ENCODE measurements at regions not wholly inside any gene's neighbourhood (a gene's known extent, or its start where the extent isn't known, plus 50 kb on each side); places are given as distances from the start of the nearest gene placed in this dataset.

DNA sequence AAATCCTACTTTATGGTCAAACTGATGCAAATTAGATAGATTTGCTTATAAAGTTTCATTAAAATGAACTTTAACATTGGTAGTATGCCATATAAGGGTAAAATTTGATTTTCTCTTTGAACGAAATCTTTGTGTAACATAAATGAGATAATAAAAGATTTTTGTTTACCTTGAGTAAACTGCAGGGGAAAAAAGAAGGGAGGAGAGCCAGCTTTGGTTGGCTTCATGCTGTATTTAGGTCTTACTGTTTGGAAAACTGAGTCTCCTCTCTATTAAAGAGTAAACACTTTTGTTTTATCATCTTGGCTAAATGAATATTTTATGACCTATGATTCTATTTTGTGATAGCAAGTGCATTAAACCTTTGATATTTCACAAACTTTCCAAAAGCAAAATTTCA, 267.6 kb downstream of the IPO8 start:
- no peak for DNase-seq

GRCh38 chr12:30427555-30427954, 268.1 kb downstream of the IPO8 start:
- DNase-seq, result no peak

- DNase-seq, result no peak
Observed at GRCh38 chr12:30425445-30425844, 270.2 kb downstream of the IPO8 start.

DNA sequence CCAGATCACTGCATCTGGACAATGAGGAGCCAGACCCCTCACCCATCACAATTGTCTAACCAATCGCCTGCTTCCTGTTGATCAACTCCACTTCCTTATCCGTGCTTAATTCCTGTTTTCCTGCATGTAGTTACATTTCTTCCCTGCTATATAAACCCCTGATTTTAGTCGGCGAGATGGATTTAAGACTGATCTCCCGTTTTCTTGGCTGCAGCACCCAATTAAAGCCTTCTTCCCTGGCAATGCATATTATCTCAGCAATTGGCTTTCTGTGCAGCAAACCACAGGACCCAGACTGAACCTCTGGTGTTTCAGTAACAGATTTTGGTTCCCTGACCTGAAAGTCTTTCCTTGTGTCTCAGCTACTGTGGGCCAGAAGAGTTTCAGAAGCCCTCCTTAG, 272.3 kb downstream of the IPO8 start:
- no peak for DNase-seq

- DNase-seq, result no peak
Observed at GRCh38 chr12:30422844-30423243, 272.8 kb downstream of the IPO8 start.

DNA sequence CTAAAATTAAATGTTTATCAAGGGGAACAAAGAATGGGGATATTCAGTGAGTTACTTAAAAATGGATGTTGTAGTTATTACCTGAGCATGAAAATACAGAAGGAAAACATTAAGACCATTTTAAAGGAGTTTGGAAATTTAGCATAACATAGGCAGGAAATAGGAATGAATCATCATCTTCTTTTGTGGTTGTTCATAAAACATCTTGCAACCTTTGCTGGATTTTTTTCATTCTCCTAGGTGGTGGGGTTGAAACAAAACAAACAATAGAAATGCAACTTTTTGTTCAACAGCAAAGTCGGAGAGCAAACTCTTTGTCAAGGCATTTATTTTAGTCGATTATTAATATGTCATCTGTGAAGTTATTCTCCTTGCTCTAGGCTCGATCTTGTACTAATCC, 275.1 kb downstream of the IPO8 start:
- DNase-seq, result no peak

GRCh38 chr12:30417697-30418231, 277.9 kb downstream of the IPO8 start:
- no peak for DNase-seq

- no peak for DNase-seq
Observed at GRCh38 chr12:30416631-30417030, 279.0 kb downstream of the IPO8 start.

GRCh38 chr12:30415777-30416176, 279.9 kb downstream of the IPO8 start:
- no peak for DNase-seq

DNA sequence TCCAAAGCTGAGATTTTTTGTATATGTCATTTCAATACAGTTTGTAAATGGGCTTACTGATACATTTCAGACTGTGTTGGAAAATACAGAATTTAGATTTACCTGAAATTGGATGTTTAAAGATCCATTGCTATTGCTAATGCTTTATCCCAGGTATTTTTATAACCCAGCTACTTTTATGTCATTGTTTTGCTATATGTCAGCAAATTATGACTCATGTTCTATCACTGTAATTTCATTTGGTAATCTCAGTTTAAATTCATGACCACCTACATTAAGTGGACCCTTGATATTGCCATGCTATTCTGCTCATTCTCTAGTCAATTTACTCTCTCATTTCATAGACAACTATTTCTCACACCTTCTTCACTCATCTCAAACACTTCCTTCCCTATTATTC, 281.2 kb downstream of the IPO8 start:
- DNase-seq, result no peak

GRCh38 chr12:30400349-30400748, 295.3 kb downstream of the IPO8 start:
- no peak for DNase-seq

GRCh38 chr12:30399859-30400258, 295.8 kb downstream of the IPO8 start:
- no peak for DNase-seq

- DNase-seq, result no peak
Observed at GRCh38 chr12:30396576-30396975, 299.1 kb downstream of the IPO8 start.

DNA sequence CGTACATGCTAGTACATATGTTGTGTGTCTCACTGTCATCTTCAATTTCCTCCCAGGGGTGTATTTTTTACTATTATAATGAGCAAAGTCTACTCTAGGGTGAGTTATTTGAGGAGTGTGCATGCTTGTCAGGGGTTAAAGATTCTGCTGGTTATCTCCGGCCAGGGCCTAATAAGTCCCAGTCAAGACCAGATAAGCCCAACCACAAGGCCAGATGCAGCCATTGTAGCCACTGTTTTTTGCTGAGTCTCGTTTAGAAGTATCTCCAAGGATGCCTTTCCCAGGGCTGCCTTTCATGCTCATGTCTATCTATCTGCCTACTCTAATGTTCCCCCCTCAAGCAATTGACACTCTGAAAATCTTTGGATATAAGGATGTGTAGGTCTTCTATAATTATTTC, 300.5 kb downstream of the IPO8 start:
- DNase-seq, result no peak

GRCh38 chr12:30391766-30392366, 303.8 kb downstream of the IPO8 start:
- no peak for DNase-seq

DNA sequence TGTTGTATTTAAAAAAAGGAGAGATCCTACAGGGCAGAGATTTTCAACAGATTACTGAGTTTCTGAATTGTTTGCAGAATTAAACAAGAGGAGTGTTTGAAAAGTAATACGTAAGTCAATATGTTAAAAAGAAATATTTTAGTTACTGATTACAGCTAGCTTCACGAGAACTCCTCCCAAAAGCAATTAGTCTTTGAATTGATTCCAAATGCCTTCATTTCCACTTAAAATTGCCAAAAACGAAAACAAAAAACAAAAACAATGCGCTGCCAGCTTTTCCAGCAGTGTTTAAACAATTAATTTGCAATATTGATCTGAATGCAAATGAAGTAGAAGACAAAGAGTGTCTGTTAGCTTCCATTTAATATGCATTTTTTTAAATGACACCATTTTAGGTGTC, 310.0 kb downstream of the IPO8 start:
- no peak for DNase-seq

GRCh38 chr12:30384976-30385375, 310.7 kb downstream of the IPO8 start:
- DNase-seq, result no peak

GRCh38 chr12:30378307-30378706, 317.4 kb downstream of the IPO8 start:
- DNase-seq, result no peak

GRCh38 chr12:30364822-30365221, 330.8 kb downstream of the IPO8 start:
- DNase-seq, result no peak

DNA sequence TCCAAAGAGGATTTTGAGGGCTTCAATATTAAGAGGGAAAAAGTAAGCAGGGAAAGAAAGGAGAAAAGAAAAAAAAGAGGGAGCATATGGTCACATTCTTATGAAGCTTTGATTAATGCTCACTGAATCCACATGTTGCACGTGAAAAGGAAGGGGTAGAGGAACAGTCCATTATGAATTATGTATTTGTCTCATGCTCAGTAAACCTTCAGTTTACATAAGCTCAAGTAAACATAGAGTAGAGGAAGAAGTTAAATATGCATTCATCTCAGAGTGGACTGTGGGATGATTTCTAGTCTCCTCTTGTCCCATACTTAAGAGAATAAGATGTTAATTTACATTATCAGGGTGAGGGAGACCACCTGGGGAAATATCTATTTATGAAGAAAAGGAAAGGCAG, 334.5 kb downstream of the IPO8 start:
- no peak for DNase-seq

DNA sequence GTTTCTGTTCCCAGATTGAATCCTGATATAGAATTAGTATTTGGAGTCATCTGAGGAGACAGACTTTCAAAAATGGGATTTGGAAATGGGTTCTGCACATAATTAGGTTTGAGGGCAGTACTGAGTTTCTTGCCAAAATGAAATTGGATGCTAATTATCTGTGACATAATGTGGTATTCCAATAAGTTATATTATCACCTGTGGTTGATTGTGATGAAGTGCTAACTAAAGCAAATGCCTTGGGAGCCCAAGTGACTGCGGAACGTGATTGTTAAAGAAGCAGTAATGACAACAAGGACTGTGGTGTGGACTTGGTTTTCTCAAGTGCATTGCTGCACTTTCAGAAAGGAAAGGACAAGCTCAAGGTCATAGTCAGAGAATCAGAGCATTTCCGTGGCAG, 337.0 kb downstream of the IPO8 start:
- DNase-seq, result no peak

DNA sequence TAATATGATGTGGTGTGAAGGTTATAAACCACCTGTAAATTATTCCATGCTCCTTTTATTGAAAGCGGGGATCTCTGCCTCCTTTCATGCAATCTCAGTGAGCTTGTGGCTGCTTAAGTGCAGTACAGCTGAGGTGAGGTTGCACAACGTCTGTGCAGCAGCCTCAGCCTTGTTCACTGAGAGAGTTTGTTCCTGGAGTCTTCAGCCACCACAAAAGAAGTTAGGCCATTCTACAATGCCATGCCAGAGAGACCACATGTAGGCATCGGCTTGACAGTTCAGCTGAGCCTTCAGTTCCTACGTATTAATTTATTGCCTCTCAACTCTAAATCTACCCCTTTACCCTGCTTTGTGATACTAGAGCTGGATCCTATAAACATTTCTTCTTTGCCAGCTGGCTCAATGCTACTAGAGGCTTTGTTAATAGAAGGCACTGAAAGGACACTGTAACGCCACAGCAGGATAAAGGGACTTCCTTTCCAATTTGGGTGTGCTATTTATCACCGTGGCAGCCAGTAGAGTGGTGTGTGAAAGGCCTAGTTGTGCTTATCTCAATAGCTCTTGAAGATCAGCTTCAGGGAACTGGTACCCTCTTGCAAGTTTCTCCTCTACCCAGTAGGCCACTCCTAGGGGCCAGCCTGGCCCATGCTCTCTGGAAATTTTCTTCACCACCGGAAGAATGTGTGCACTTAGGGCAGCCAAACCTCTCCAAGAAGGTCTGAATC, 337.7 kb downstream of the IPO8 start:
- DNase-seq, result no peak

GRCh38 chr12:30345744-30346471, 349.8 kb downstream of the IPO8 start:
- DNase-seq, result no peak

- no peak for DNase-seq
Observed at GRCh38 chr12:30330565-30330964, 365.1 kb downstream of the IPO8 start.

Data from NCI-H1694 (cell line).